Daoy (cell line): ENCODE measurements at regions not wholly inside any gene's neighbourhood (a gene's known extent, or its start where the extent isn't known, plus 50 kb on each side); places are given as distances from the start of the nearest gene placed in this dataset.
"Not testable (repeated sequence)": the region's sequence is repeated elsewhere in the genome, so short reads cannot be mapped to it uniquely, and the experiment has no call there.

Experiments
- DNase-seq: peaks from one replicate; pipeline ENCODE4 v3.0.0-alpha.2; 2015; ENCODE audit warnings: low read depth

DNA sequence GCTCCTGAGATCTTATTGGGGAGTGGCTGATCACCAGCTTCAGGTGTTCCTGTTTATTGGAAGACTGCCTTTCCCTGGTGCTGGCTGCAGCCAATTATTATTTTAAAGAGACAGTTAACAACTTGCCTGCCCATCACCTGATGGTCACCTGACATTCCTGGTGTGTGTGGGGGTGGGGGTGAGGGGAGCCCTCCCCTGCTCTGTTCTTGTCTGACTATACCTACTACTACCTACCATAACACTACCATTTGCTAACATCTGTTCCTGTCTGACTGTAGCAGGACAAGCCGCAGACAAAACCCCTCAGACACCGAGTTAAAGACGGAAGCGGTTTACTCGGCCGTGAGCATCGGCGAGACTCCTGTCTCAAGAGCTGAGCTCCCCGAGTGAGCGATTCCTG is 54.9 kb upstream of the NBPF3 start:
- DNase-seq: no peak

DNA sequence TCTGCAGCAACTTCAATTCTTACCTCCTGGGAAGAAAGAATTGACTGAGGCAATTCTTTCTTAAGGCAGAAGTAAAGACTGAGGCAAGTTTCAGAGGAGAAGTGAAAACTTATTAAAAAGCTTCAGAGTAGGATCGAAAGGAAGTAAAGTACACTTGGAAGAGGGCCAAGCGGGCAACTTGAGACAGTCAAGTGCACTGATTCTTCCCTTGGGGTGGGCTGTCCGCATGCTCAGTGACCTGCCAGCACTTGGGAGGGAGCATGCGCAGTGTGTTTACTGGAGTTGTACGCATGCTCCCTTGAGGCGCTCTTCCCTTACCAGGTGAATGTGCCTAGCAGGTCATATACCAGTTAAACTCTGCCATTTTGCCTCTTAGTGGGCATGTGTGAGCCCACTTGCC is 55.3 kb upstream of the NBPF3 start:
- DNase-seq: peak; percentile 43

DNA sequence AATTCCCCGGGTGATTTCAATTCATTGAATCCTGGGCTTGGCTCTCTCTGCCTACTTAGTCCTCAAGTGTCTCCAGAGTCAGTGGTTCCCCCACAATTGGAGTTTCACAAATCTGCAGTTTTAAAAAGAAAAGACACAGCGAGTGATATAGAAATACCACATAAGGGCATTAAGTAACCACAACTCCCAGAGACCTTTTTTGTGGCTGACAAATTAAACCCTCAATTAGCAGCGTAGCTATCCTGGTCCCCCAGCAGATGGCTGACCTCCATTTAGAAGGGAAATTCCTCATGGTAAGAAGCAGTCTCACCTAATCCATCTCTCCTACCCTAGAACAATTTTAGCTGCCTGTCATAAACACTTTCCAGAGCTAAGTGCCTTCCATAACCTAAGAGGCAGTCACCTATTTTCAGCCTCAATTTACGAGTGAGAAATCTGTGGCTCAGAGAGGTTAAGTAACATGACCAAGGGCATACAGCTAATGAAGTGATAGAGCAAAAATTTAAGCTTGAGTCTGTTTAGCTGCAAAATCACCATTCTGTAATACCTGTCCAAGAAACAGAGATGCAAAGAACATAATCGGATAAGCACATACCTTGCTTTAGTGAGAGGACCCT is 56.0 kb upstream of the NBPF3 start:
- no peak for DNase-seq

DNA sequence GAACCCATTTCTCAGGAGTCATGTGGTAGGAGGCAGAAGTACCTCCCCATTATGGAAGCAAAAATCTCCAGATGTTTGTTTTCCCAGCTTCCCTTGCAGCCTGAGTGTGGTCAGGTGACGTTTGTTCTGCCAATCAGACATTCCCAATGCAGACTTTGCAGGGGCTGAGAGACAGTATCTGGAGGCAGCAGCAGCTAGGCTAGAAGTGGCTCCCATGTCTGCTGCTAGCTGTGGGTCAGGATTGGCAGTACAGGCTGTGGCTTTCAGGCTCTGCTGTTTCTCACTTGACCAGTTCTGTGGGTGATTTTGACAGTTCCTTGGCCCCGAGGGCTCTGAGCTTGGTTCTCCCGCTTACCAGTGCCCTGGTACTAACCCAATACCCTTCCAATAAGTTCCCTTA is 58.6 kb upstream of the NBPF3 start:
- no peak for DNase-seq

DNA sequence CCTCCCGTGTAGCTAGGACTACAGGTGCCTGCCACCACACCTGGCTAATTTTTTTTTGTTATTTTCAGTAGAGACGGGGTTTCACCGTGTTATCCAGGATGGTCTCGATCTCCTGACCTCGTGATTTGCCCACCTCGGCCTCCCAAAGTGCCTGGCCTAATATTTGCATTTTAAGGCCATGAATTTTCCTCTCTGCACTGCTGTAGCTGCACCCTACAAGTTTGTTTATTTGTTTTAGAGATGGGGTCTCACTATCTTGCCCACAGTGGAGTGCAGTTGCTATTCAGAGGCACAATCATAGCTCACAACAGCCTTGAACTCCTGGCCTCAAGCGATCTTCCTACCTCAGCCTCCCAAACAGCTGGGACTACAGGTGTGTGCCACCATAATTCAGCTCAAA is 59.8 kb upstream of the NBPF3 start:
- not testable (repeated sequence) for DNase-seq

DNA sequence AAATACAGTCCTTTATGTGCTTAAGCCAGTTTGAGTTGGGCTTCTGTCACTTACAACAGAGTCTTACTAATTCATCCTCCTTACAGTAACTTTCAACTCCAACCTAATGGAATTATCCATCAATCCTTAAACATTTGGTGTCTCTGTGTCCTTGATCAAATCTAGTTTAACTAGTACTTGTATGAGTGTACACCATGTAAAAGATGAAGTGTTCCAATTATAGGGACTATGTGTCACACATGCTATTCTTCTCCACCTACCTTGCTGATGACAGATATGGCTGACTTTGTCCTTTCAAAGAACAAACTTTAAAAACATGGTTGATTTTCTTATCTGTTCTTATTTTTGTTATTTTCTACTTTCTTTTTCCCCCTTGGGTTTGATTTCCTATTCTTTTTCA is 60.4 kb upstream of the NBPF3 start:
- no peak for DNase-seq

DNA sequence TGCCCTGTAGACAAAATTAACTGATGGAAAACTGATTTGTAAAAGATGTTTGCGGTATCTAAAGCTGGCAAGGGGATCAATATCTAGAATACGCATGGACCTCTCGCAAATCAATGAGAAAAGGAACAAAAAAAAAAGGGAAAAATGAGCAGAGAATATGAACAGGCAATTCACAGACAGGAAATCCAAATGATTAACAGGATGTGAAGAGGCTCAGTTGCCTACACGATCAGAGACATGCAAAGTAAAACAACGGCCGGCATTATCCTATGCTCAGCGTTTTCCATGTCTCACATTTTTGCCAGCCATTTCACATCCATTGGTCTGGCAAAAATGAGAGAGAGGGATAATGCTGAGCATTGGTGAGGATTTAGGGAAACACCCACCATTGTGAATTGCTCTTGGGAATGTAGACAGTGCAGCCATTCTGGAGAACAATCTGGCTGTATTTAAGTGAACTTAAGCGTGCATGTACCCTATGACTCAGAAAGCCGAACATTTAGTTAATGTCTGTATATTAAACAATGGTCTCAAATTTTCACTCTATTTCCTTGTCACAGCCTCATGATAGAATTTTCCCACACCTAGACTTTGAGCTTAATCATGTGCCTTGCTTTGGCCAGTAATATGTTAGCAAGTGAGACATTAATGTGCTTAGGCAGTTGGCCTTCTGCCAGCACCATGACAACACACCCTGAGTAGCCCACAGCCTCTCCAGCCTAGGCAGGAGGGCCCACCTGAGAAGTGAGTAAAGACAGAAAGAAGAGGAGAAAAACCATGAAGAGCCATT is 61.0 kb upstream of the NBPF3 start:
- DNase-seq: peak; percentile 64

DNA sequence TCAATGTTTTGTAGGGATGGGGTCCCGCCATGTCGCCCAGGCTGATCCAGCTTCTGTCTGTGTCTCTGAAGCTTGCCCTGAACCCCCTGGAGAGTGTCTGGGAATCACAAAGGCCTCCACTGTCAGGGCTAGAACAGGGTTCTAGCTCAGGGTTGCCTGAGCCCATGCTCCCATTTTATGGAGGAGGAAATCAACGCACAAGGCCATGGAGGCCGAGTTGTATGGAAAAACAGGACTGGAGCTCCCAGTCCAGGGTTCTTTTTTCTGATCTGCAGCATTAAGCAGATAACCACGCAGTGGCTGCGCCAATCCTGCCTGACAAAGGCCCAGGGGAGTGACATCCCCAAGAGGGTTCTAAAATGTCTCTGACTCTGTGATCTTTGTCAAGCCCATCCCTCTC is 67.6 kb upstream of the NBPF3 start:
- no peak for DNase-seq

DNA sequence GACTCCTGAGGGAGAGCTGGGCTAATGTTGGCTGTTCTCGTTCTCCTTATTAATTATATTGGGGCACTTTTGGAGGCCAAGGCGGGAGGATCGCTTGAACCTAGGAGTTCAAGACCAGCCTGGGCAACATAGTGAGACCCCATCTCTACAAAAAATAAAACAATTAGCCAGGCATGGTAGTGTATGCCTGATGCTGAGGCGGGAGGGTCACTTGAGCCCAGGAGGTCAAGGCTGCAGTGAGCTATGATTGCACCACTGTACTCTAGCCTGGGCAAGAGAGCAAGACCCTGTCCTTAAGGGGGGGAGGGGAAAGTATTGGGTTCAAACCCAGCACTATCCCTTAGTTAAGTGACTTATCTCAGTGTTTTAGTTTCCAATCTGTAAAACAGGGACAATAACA is 70.0 kb upstream of the NBPF3 start:
- no peak for DNase-seq

DNA sequence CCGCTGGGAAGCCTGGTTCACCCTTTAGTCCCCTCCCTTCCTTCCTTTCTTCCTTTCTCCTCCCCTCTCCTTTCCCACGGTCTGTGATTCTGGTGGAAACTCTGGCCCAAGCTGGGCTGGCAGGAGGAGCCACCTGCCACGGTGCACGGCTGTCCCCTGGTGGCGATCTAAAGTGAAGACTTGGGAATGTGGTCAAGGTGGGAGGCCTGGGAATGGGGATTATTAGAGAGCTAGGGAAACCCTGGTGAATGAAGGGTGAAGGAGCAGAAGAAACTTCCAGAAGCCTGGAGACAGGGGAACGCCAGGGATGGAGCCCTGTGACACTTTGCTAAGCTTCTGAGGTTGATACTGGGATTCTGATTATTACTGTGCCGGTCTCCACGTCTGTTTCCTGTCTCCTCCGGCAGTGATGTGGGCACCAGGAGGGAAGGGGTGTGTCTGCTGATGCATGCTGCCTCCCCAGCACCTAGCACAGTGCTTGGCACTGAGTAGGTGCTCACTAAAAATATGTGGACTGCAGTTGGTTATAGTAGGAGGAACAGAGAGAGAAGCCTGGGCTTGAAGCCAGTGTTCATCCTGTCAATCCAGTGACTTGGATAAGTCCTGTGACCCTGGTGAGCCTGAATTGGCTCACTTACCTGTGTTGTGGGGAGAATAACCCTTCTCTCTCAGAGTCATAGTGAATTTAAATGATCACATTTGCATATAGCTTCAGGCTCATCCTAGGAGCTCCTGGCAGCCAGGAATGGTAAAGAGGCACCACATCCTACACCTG is 71.2 kb upstream of the NBPF3 start:
- DNase-seq: peak; percentile 91

DNA sequence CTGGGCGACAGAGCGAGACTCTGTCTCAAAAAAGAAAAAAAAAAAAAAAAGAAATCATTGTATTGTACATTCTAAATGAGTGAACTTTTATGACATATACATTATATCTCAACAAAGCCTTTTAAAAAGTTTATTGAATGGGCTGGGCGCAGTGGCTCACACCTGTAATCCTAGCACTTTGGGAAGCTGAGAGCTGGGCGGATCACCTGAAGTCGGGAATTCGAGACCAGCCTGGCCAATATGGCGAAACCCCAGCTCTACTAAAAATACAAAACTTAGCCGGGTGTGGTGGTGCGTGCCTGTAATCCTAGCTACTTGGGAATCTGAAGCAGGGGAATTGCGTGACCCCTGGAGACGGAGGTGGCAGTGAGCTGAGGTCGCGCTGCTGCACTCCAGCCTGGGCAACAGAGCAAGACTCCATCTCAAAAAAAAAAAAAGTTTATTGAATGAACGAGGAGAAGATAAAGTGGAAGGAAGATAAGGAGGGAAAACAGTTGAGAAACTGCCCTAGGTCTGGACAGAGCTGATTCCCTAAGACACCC is 71.9 kb upstream of the NBPF3 start:
- DNase-seq: not testable (repeated sequence)

DNA sequence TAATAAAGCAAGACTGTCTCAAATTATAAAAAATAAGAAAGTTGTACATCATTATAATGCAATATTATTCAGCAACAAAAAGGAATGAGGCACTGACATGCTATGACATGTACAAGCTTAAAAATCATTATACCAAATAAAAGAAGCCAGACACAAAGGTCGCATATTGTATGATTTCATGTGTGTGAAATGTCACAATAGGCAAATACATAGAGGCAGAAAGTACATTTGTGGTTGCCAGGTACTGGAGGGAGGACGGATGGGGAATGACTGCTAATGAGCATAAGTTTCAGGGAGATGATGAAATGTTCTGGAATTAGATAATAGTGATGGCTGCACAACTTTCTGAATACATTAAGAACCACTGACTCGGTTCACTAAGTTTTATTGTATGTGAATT is 73.6 kb upstream of the NBPF3 start:
- no peak for DNase-seq

DNA sequence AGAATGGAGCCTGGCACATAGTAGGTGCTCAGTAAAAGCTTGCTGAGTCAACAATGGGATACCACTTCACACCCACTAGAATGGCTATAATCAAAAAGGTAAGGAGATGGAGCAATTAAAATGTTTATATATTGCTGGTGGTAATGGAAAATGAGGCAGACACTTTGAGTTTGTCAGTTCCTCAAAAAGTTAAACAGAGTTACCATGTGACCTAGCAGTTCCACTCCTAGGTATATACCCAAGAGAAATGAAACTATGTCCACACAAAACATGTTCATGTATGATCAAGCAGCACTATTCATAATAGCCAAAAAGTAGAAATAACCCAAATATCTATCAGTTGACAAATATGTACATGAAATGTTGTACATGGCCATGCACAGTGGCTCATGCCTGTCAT is 74.8 kb upstream of the ECE1 start:
- DNase-seq: no peak

DNA sequence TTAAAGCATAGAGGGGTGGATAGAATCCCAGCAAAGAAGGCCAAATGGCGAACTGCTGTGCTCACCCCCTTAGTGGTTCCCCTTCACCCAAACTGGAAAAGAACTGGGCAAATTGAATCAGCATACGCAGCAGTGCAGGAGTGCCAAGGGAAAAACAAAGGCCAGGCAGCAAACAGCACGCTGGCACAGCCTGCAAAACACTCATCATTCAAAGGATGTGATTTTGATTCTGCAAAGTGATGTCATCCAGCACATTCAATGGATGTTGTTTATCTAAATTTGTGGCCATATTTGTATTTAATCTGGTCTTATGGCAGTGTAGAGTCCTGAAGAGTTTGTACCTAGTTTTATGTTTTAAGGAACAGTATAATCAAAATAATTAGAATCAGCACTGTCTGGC is 71.8 kb upstream of the ECE1 start:
- DNase-seq: no peak

DNA sequence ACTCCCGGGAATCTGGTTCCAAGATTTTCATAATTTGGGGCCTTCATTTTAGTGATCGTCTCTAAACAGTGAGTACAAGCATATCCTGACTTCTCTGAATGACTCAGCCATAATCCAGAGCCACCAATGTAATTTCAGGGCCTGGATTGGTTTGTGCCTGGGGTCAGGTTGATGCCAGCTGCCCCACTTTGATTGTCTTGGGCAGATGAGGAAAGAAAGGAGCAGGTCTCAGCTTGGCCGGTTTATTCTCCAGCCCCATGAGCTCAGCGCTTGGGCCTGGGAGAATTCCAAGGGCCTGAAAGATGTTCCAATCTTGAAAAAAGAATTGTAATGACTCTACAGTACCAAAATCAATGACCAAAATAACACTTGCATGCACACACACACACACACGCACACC is 71.2 kb upstream of the ECE1 start:
- no peak for DNase-seq

DNA sequence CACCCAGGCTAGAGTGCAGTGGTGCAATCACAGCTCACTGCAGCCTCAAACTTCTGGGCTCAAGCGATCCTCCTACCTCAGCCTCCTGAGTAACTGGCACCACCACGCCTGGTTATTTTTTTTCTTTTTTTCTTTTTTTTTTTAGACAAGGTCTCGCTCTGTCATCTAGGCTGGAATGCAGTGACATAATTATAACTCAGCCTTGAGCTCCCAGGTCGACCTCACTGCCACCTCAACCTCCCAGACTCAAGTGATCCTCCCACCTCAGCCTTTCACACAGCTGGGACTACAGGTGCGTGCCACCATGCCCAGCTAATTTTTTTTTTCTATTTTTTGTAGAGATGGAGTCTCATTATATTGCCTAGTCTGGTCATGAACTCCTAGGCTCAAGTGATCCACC is 66.9 kb upstream of the ECE1 start:
- peak; percentile 39 for DNase-seq

DNA sequence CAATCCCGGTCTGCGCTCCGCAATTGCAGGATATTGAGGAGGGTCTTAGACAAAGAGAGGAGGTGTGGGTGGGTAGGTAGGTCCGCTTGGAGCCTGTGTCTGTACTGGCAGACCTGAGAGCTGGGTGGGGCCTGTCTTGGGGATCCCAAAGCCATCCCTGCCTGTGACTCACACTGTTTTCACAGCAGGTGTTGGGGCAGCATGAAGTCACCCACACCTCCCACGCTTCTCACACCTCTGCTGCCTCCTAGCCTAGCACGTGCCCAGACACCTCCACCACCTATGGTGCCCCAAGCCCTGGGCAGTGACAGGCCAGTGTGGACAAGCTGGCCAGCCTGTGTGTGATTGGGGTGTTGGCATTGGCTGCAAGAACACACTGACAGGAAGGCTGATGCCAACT is 65.7 kb upstream of the ECE1 start:
- DNase-seq: peak; percentile 37

DNA sequence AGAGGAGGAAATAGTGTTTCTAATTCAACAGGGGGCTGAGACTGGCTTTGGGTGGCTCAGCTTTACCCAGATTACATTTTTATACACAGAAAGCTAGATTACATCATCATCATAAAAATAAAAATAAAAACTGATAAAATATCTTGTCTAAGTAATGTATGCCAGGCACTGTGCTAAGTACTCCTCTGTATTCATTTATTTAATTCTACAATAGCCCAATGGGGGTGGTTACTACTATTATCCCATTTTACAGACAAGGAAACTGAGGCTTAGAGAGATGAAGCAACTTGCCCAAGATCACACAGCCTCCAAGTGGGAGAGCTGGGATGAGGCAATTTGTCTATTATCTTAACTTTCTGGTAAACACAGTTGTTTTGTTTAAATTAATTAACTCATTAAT is 62.3 kb upstream of the ECE1 start:
- DNase-seq: no peak

DNA sequence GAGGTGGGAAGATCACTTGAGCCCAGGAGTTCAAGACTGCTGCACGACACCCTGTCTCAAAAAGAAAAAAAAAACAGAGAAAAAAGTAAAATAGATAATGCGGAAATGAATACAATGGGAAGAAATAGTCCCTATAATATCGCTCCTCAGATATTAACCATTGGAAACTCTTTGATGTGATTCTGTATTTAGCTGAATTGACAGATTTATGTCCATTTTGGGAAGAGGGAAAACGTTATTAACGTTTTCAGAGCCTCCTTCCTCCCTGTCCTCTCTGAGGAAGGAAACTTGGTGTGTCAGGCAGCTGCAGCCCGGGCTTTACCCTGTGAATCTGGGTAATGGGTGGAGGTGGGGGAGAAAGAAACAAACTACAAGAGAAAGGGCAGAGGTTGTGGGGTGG is 61.6 kb upstream of the ECE1 start:
- DNase-seq: no peak

DNA sequence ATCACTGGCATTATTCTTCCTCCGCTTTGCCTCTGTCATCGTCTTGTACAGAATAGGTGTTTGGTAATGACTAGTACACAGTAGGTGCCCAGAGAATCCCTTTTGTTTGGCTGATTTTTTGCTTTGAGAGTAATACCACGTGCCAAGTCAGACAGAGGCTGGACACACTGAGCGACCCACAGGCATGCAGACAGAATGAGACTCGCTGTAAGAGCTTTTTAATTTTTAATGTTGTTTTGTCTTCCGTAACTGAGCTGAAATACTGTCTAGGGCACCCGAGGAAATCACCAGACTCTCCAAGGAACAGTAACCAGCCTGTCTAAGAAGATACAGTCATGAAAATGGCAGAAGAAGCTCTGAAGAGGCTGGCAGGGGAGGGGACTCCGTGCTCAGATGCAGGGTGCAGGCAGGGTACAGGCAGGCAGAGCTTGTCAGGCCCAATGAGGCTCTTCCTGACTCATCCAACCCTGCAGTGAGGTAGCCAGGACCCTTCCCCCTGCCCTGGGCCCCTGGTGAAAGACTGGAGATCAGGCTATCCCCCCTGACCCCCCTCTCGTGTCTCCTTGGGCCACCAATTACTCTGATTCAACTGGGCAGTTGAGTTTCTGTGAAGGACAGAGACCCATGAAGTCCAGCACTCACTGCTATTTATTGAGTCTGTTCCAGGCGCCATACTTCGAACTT is 60.1 kb upstream of the ECE1 start:
- no peak for DNase-seq

DNA sequence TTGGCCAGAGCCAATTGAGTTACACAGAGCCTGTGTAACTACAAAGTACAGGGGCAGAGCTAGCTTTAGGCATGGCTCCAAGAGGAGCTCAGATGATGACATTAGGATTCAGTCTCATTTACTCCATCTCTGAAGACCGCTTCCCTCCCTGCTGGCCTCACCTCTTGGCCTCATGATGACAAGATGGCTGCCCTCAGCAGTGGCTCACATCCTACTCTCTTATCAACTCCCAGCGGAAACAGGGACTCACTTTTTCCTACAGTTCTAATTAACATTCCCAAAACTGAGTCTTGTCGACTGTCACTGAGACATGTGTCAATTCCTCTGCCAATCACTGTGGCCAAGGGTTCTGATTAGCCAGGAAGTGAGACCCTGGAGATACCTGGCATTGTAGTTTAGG is 59.4 kb upstream of the ECE1 start:
- no peak for DNase-seq

DNA sequence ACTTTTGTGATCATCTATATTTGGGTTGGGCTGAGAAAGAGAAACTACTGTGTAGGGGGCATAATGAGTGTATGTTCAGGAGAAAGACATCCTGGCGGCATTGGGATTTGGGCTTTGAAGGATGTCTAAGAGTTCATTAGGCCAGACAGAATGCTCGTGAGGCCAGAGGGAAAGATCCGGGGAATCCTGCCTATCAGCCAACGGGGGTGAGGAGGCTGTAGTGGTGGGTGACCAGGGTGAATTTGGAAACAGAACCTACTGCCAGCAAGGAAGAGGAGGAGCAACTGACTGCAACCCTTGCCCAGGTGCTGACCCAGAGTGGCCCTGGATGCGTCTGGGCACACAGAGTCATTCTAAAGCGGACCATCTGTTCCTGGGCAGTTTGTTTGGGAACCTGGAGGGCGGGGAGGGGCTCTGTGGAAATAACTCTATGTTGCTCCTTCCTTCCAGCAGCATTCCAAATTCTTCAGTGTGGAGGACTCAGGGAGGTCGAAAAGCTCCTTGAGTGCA is 56.9 kb upstream of the ECE1 start:
- no peak for DNase-seq
